Karpas-422 (cell line): ENCODE measurements at regions not wholly inside any gene's neighbourhood (a gene's known extent, or its start where the extent isn't known, plus 50 kb on each side); places are given as distances from the start of the nearest gene placed in this dataset.

Experiments
- DNase-seq: peaks from one replicate; pipeline ENCODE4 v3.0.0-alpha.2; 2015
- H2AFZ ChIP-seq: fragments of 200-600 bp; sonication (generic); 2 replicates; pipeline ENCODE4 v1.6.1; 2014; ENCODE audit warnings: antibody characterized with exemption, low read length, mixed read lengths
- H3K27ac ChIP-seq: fragments of 200-600 bp; sonication (generic); 2 replicates; pipeline ENCODE4 v1.5.1; 2014; ENCODE audit warnings: mild to moderate bottlenecking, low read length, moderate library complexity
- H3K27me3 ChIP-seq: fragments of 200-600 bp; sonication (generic); 2 replicates; pipeline ENCODE4 v1.6.1; 2014; ENCODE audit warnings: low read length, mixed read lengths
- H3K36me3 ChIP-seq: fragments of 200-600 bp; sonication (generic); 2 replicates; pipeline ENCODE4 v1.6.1; 2014; ENCODE audit warnings: low read length, mixed read lengths; ENCODE audit not compliant: insufficient read depth
- H3K4me1 ChIP-seq: fragments of 200-600 bp; sonication (generic); 2 replicates; pipeline ENCODE4 v1.6.1; 2014; ENCODE audit warnings: mild to moderate bottlenecking, low read length, mixed read lengths
- H3K4me2 ChIP-seq: fragments of 200-600 bp; sonication (generic); 2 replicates; pipeline ENCODE4 v1.6.1; 2014; ENCODE audit warnings: low read length, low read depth, mild to moderate bottlenecking; ENCODE audit not compliant: poor library complexity, severe bottlenecking
- H3K4me3 ChIP-seq: fragments of 200-600 bp; sonication (generic); 2 replicates; pipeline ENCODE4 v1.5.1; 2014; ENCODE audit warnings: mild to moderate bottlenecking, antibody characterized with exemption, low read length, mixed read lengths
- H3K79me2 ChIP-seq: fragments of 200-600 bp; sonication (generic); 2 replicates; pipeline ENCODE4 v1.6.1; 2014; ENCODE audit warnings: mild to moderate bottlenecking, low read length, mixed read lengths
- H3K9ac ChIP-seq: fragments of 200-600 bp; sonication (generic); 2 replicates; pipeline ENCODE4 v1.6.0; 2014; ENCODE audit warnings: low read length
- H3K9me2 ChIP-seq: fragments of 200-600 bp; sonication (generic), shearing (Covaris generic); replicated peaks from 2 replicates; pipeline ENCODE4 v1.6.0; 2014; ENCODE audit warnings: mild to moderate bottlenecking, low read length, moderate library complexity; ENCODE audit not compliant: insufficient read depth
- H3K9me3 ChIP-seq: fragments of 300-700, 200-600 bp; sonication (generic); 2 replicates; pipeline ENCODE4 v1.6.1; 2014; ENCODE audit warnings: low read length, mixed read lengths
- H4K20me1 ChIP-seq: fragments of 200-600 bp; sonication (generic); 2 replicates; pipeline ENCODE4 v1.6.1; 2014; ENCODE audit warnings: mild to moderate bottlenecking, antibody characterized with exemption, low read length, low read depth; ENCODE audit not compliant: insufficient read depth

GRCh38 chr11:45027312-45027711, 76.6 kb upstream of the TP53I11 start:
- no peak for DNase-seq
- Histone ChIP-seq H3K4me1 (peaks cover 98% of the 10 kb centered on the region), H3K9me2 (no peaks in the 10 kb centered on the region), H3K36me3 (no peaks in the 10 kb centered on the region), H3K79me2 (no peaks in the 10 kb centered on the region), H3K4me3 (no peak overlapping the region), H4K20me1 (no peaks in the 10 kb centered on the region), H3K27ac (peak overlapping the region; percentile 99), H3K27me3 (no peaks in the 10 kb centered on the region), H3K9ac (peak overlapping the region; percentile 65), H3K9me3 (no peaks in the 10 kb centered on the region), H2AFZ (no peak overlapping the region), H3K4me2 (peak overlapping the region; percentile 80)

GRCh38 chr11:45028911-45029682, 78.4 kb upstream of the TP53I11 start:
- H2AFZ ChIP-seq, result no peak overlapping the region
- peak overlapping the region; percentile 74 for H3K9ac ChIP-seq
- peak overlapping the region; percentile 80 for H3K4me2 ChIP-seq
- H3K79me2 ChIP-seq, result no peaks in the 10 kb centered on the region
- peak overlapping the region; percentile 99 for H3K27ac ChIP-seq
- H3K4me1 ChIP-seq, result peaks cover 98% of the 10 kb centered on the region
- no peaks in the 10 kb centered on the region for H4K20me1 ChIP-seq
- no peaks in the 10 kb centered on the region for H3K9me2 ChIP-seq
- no peaks in the 10 kb centered on the region for H3K9me3 ChIP-seq
- H3K4me3 ChIP-seq, result peak overlapping the region; percentile 58
- peak; percentile 98 for DNase-seq
- no peaks in the 10 kb centered on the region for H3K27me3 ChIP-seq
- no peaks in the 10 kb centered on the region for H3K36me3 ChIP-seq

DNA sequence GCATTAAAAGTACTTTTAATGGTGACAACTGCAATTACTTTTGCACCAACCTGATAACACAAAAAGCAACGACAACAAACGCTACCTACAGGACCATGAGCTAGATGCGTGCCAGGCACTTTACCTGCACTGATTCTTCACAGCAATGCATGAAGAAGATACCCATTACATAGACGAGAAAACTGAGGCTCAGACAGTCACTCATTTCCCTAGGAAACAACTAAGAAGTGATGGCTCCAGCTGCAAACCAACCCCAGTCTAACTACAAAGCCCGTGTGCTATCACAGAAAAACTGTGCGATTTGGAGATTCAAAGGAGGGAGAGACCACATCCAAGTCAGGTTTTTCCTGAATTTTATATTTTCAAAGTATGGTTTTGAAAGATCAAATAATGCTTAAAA, 80.1 kb upstream of the TP53I11 start:
- Histone ChIP-seq H3K4me2 (peak overlapping the region; percentile 80), H3K4me1 (peaks cover 96% of the 10 kb centered on the region), H3K36me3 (no peaks in the 10 kb centered on the region), H4K20me1 (no peaks in the 10 kb centered on the region), H3K27me3 (no peaks in the 10 kb centered on the region), H3K4me3 (no peak overlapping the region), H3K9me3 (no peaks in the 10 kb centered on the region), H3K9ac (no peak overlapping the region), H3K9me2 (no peaks in the 10 kb centered on the region), H3K79me2 (no peaks in the 10 kb centered on the region), H3K27ac (peak overlapping the region; percentile 99), H2AFZ (no peak overlapping the region)
- no peak for DNase-seq

- no peaks in the 10 kb centered on the region for H3K9me2 ChIP-seq
- no peak overlapping the region for H3K4me3 ChIP-seq
- H3K27ac ChIP-seq, result peak overlapping the region; percentile 99
- H3K4me1 ChIP-seq, result peaks cover 91% of the 10 kb centered on the region
- H3K9ac ChIP-seq, result peak overlapping the region; percentile 53; the same call in 1 of the 2 replicates
- no peaks in the 10 kb centered on the region for H3K36me3 ChIP-seq
- H2AFZ ChIP-seq, result no peak overlapping the region
- H3K9me3 ChIP-seq, result no peaks in the 10 kb centered on the region
- no peaks in the 10 kb centered on the region for H4K20me1 ChIP-seq
- no peaks in the 10 kb centered on the region for H3K27me3 ChIP-seq
- peak overlapping the region; percentile 79 for H3K4me2 ChIP-seq
- no peaks in the 10 kb centered on the region for H3K79me2 ChIP-seq
- DNase-seq, result peak; percentile 96
Observed at GRCh38 chr11:45031912-45032519, 81.3 kb upstream of the TP53I11 start.

- Histone ChIP-seq H3K36me3 (peaks cover 4% of the 10 kb centered on the region; the same call in 1 of the 2 replicates), H2AFZ (no peak overlapping the region), H3K9me3 (no peaks in the 10 kb centered on the region; the same call in 1 of the 2 replicates), H4K20me1 (no peaks in the 10 kb centered on the region), H3K4me2 (no peak overlapping the region), H3K27ac (no peak overlapping the region), H3K4me3 (no peak overlapping the region), H3K27me3 (no peaks in the 10 kb centered on the region), H3K79me2 (no peaks in the 10 kb centered on the region), H3K9me2 (no peaks in the 10 kb centered on the region), H3K4me1 (peaks cover 69% of the 10 kb centered on the region), H3K9ac (no peak overlapping the region)
- no peak for DNase-seq
Observed at GRCh38 chr11:45035413-45035812, 84.7 kb upstream of the TP53I11 start.

DNA sequence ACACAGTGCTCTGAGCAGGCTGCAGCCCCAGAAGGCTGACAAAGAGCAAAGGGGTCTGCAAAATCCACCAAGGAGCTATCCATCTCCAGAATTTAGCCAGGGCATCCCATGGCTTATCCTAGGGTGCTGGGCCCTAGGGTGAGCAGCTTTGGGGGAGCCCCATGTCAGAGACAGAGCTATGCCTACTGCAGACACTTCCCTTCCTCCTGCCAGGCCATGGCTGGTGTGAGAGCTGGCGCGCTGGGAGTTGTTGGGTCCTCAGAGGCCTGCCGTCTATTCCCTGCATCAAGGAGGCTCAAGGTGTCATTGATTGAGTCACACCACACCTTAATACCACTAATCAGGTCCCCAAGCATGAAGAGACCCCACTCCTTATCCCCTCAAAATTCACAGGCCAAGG, 85.3 kb upstream of the TP53I11 start:
- Histone ChIP-seq H3K9me2 (no peaks in the 10 kb centered on the region), H3K4me2 (no peak overlapping the region), H3K9ac (no peak overlapping the region), H3K9me3 (no peaks in the 10 kb centered on the region; the same call in 1 of the 2 replicates), H3K27me3 (no peaks in the 10 kb centered on the region), H3K36me3 (peaks cover 4% of the 10 kb centered on the region; the same call in 1 of the 2 replicates), H3K4me1 (peaks cover 63% of the 10 kb centered on the region), H3K4me3 (no peak overlapping the region), H4K20me1 (no peaks in the 10 kb centered on the region), H3K27ac (no peak overlapping the region), H3K79me2 (no peaks in the 10 kb centered on the region), H2AFZ (no peak overlapping the region)
- DNase-seq, result no peak

- 0 out of 2 replicates have a peak overlapping the region, but pooled peaks have one; percentile 16 for H3K9ac ChIP-seq
- H3K4me1 ChIP-seq, result peaks cover 59% of the 10 kb centered on the region
- peak overlapping the region; percentile 34; the same call in 1 of the 2 replicates for H3K4me3 ChIP-seq
- no peaks in the 10 kb centered on the region for H3K27me3 ChIP-seq
- peak overlapping the region; percentile 36 for H3K4me2 ChIP-seq
- H3K36me3 ChIP-seq, result peaks cover 4% of the 10 kb centered on the region; the same call in 1 of the 2 replicates
- H4K20me1 ChIP-seq, result no peaks in the 10 kb centered on the region
- DNase-seq, result no peak
- no peak overlapping the region for H2AFZ ChIP-seq
- peak overlapping the region; percentile 34; the same call in 1 of the 2 replicates for H3K27ac ChIP-seq
- H3K9me2 ChIP-seq, result no peaks in the 10 kb centered on the region
- H3K79me2 ChIP-seq, result no peaks in the 10 kb centered on the region
- no peaks in the 10 kb centered on the region; the same call in 1 of the 2 replicates for H3K9me3 ChIP-seq
Observed at GRCh38 chr11:45036733-45037132, 86.0 kb upstream of the TP53I11 start.

DNA sequence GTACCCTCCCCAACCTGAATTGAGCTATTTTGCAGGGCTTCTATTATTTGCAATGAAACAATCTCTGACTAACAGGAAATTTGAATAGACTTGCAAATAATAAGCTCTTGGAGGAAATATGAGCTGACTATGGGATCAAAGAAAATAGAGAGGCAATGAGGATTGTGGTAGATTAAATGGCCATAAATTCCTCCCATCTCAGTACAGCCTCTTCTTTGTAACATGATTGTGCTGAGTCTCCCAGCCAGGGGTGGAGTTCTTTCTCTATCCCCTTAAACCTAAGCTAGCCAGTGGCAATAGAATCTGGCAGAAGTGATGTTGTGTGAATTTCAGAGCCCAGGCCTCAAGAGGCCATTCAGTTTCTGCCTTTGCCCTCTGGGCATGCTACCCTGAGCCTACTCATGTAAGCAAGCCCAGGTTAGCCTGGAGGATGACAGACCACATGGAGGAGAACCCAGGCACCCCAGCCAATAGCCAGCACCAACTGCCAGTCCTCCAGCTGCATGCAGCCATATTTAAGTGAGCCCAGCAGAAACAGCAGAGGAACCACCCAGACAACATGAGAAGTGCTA, 86.8 kb upstream of the TP53I11 start:
- Histone ChIP-seq H2AFZ (no peak overlapping the region; the same call in 1 of the 2 replicates), H3K9ac (peak overlapping the region; percentile 9; the same call in 1 of the 2 replicates), H3K27ac (peak overlapping the region; percentile 34; the same call in 1 of the 2 replicates), H3K4me3 (peak overlapping the region; percentile 34; the same call in 1 of the 2 replicates), H3K4me2 (peak overlapping the region; percentile 36), H3K9me3 (no peaks in the 10 kb centered on the region; the same call in 1 of the 2 replicates), H3K27me3 (no peaks in the 10 kb centered on the region), H3K36me3 (peaks cover 4% of the 10 kb centered on the region; the same call in 1 of the 2 replicates), H4K20me1 (no peaks in the 10 kb centered on the region), H3K9me2 (no peaks in the 10 kb centered on the region), H3K4me1 (peaks cover 59% of the 10 kb centered on the region), H3K79me2 (no peaks in the 10 kb centered on the region)
- no peak for DNase-seq
